Kidney epithelial cell (primary cell): ENCODE measurements at regions not wholly inside any gene's neighbourhood (a gene's known extent, or its start where the extent isn't known, plus 50 kb on each side); places are given as distances from the start of the nearest gene placed in this dataset.

Experiments
- DNase-seq: peaks from one replicate; pipeline ENCODE4 v3.0.0-alpha.2; 2010; ENCODE audit warnings: low read depth
- H3K27me3 ChIP-seq: 2 replicates; pipeline ENCODE4 v1.6.0; 2011; ENCODE audit warnings: low read length; ENCODE audit not compliant: control insufficient read depth, insufficient read depth
- H3K36me3 ChIP-seq: 2 replicates; pipeline ENCODE4 v1.5.1; 2011; ENCODE audit warnings: low read length; ENCODE audit not compliant: control insufficient read depth, insufficient read depth
- H3K4me3 ChIP-seq: 2 replicates; pipeline ENCODE4 v1.5.1; 2011; ENCODE audit warnings: low read depth, mild to moderate bottlenecking, control low read depth, low read length
- CTCF ChIP-seq: IDR thresholded peaks from 2 replicates; pipeline ENCODE4 v1.5.1; 2011; ENCODE audit warnings: mild to moderate bottlenecking, moderate library complexity, low read length, control low read depth, inconsistent platforms; ENCODE audit not compliant: insufficient read depth, poor library complexity, severe bottlenecking

DNA sequence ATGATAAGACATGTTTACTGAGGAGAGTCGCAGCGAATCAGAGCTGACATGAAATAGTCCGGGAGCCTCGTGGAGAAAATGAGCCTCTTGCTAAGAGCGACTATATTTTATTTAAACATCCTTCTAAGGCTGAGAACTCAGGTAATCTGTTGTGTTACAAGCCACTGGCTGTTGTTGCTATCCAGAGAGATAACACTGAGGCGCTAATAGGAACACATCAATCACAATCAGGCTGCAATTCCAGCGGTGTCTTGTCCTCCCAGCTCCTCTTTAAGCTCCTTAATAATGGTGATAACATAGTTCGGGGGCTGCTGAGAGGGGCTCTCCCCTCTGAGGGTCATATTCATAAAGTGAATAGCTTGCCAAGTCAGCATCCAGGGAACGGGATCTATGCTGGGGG lies 95.1 kb downstream of the INSIG2 start:
- Histone ChIP-seq H3K4me3 (no peak overlapping the region), H3K27me3 (peaks cover 4% of the 10 kb centered on the region), H3K36me3 (no peaks in the 10 kb centered on the region)
- no peak for TF ChIP-seq CTCF
- DNase-seq, result no peak

GRCh38 chr2:118179445-118179844 lies 91.2 kb downstream of the INSIG2 start:
- no peak for DNase-seq
- TF ChIP-seq CTCF, result no peak
- peaks cover 7% of the 10 kb centered on the region for H3K27me3 ChIP-seq
- no peak overlapping the region for H3K4me3 ChIP-seq
- H3K36me3 ChIP-seq, result no peaks in the 10 kb centered on the region

GRCh38 chr2:118177884-118178283 lies 89.6 kb downstream of the INSIG2 start:
- TF ChIP-seq CTCF, result no peak
- H3K27me3 ChIP-seq, result peaks cover 3% of the 10 kb centered on the region

GRCh38 chr2:118177318-118177717 lies 89.0 kb downstream of the INSIG2 start:
- TF ChIP-seq CTCF, result no peak
- no peak for DNase-seq

More at GRCh38 chr2:118177884-118178283, 89.6 kb downstream of the INSIG2 start:
- no peak for DNase-seq
- Histone ChIP-seq H3K36me3 (no peaks in the 10 kb centered on the region), H3K4me3 (no peak overlapping the region)

DNA sequence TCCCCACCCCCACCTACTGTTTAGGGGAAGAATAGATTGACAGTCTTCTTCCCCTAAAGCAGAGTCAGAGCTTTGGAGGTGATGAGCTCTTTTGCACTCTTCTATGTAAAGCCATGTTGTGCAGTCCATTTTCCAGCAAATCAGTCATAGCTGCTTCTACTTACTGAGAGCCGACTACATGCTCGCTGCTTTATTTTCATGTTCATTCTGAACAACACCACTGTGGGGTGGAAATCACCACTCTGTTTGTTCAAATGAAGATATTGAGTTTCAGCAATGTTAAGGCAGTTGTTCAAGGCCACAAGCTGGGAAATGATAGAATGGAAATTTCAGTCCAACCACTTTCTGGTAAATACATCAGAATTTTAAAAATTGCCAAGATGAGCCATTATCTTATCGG lies 88.3 kb downstream of the INSIG2 start:
- Histone ChIP-seq H3K36me3 (no peaks in the 10 kb centered on the region), H3K4me3 (no peak overlapping the region), H3K27me3 (peaks cover 3% of the 10 kb centered on the region)
- DNase-seq, result no peak
- no peak for TF ChIP-seq CTCF

More at GRCh38 chr2:118177318-118177717, 89.0 kb downstream of the INSIG2 start:
- Histone ChIP-seq H3K4me3 (no peak overlapping the region), H3K27me3 (peaks cover 3% of the 10 kb centered on the region), H3K36me3 (no peaks in the 10 kb centered on the region)

GRCh38 chr2:118171546-118171945 lies 83.3 kb downstream of the INSIG2 start:
- no peaks in the 10 kb centered on the region for H3K36me3 ChIP-seq
- DNase-seq, result no peak
- H3K27me3 ChIP-seq, result peaks cover 3% of the 10 kb centered on the region
- no peak for TF ChIP-seq CTCF
- no peak overlapping the region for H3K4me3 ChIP-seq
